ENCODE measurements at regions not wholly inside any gene's neighbourhood (a gene's known extent, or its start where the extent isn't known, plus 50 kb on each side); places are given as distances from the start of the nearest gene placed in this dataset.

DNA sequence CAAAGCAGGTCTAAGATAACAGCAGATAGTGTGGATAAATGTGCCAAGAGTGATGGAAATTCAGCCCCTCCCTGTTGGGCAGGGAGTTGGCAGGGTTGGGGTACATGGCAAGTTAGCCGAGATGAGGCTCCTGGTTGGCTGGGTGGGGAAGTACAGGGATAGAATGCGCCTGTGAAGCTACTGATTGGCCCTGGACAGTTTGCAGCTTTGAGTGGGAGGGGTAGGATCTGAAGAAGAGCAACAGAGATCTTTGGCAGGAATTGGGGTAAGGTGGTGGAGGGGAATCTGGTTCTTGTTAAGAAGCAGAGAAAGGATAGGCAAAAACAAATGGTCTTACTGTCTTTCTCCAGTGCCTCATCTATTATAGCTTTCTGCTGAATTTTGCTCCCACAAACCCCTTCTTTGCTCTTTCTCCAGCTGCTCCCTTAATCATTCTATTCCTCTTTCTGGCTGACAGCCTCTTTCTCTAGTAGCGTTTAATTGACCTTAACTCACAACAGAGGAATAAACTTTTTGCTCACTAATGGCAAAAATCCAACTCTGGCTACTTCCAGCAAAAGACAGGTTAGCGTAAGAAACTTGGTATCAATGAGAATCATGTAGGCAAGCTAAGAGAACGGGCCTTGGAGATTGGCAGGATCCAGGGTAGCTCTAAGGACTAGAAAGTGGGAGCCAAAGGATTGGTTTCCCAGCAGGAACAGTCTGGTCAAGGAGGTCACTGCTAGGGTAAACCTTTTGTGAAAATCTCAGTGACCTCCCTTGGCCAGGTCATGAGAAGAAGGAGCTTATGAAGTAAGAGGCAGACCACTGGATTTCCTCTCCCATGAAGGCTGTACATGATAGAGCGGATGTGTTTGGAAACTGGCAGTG is 86.3 kb upstream of the CARMIL1 start:
- Mint-ChIP-seq H3K27me3 (peaks cover 18% of the 10 kb centered on the region), H3K36me3 (ENCODE audit: low read depth) (no peaks in the 10 kb centered on the region), H3K27ac (no peak overlapping the region), H3K4me3 (no peak overlapping the region), H3K9me3 (no peaks in the 10 kb centered on the region), H3K4me1 (ENCODE audit: low read depth) (peaks cover 2% of the 10 kb centered on the region)
- POLR2A ChIA-PET: no interaction called here
- DNase-seq (no peak), ATAC-seq (no peak)
- intact Hi-C loops (cut with micrococcal nuclease): no loop called here
- CTCF ChIA-PET: interaction anchor here (1.2 to 2.2 kb wide), 2 partner anchors 10 to 30 kb away, joined by 3 to 6 read pairs; no protein-coding TSS in a partner anchor
- TF ChIP-seq, protein P1, sequence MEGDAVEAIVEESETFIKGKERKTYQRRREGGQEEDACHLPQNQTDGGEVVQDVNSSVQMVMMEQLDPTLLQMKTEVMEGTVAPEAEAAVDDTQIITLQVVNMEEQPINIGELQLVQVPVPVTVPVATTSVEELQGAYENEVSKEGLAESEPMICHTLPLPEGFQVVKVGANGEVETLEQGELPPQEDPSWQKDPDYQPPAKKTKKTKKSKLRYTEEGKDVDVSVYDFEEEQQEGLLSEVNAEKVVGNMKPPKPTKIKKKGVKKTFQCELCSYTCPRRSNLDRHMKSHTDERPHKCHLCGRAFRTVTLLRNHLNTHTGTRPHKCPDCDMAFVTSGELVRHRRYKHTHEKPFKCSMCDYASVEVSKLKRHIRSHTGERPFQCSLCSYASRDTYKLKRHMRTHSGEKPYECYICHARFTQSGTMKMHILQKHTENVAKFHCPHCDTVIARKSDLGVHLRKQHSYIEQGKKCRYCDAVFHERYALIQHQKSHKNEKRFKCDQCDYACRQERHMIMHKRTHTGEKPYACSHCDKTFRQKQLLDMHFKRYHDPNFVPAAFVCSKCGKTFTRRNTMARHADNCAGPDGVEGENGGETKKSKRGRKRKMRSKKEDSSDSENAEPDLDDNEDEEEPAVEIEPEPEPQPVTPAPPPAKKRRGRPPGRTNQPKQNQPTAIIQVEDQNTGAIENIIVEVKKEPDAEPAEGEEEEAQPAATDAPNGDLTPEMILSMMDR (IDR thresholded peaks at IDR 0.05): no peak

DNA sequence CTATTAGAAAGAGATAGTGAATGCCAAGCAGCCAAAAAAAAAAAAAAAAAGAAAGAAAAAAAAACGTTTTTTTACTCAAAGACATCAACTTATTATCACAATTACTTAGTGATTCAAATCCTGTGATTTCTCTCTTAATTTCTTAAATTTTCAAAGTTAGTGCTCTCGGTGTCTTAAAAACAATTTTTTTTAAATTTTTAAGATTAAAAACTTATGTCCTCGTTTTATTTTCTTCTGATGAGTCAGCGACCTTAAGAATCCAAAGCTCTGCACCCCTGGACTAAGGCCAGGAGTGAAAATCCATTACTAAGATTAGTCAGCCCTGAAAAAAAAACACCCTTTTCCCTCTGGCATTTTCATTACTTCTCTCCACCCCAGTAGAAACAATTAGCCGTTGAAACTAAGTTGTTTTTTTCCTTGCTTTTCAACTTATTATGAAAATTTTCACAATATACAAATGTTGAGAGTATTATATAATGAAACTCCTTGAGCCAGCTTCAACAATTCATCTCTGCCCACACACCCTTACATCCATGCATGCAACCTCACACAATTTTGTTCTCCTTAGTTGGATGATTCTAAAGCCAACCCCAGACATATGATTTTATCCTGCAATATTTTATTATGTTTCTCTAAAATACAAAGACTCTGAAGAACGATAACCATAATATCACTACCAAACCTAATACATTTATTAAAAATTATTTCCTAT is 85.6 kb upstream of the CARMIL1 start:
- Mint-ChIP-seq H3K27me3 (peaks cover 12% of the 10 kb centered on the region), H3K4me3 (no peak overlapping the region), H3K36me3 (ENCODE audit: low read depth) (no peaks in the 10 kb centered on the region), H3K4me1 (ENCODE audit: low read depth) (peaks cover 2% of the 10 kb centered on the region), H3K27ac (no peak overlapping the region), H3K9me3 (no peaks in the 10 kb centered on the region)
- CTCF ChIA-PET: interaction anchor here (1.2 to 2.2 kb wide), 3 partner anchors 8 to 29 kb away, joined by 3 to 6 read pairs (median 4); no protein-coding TSS in a partner anchor
- ATAC-seq (no peak), DNase-seq (no peak)
- intact Hi-C loops (cut with micrococcal nuclease): no loop called here
- TF ChIP-seq, protein P1 (IDR thresholded peaks at IDR 0.05): no peak
- POLR2A ChIA-PET: no interaction called here

DNA sequence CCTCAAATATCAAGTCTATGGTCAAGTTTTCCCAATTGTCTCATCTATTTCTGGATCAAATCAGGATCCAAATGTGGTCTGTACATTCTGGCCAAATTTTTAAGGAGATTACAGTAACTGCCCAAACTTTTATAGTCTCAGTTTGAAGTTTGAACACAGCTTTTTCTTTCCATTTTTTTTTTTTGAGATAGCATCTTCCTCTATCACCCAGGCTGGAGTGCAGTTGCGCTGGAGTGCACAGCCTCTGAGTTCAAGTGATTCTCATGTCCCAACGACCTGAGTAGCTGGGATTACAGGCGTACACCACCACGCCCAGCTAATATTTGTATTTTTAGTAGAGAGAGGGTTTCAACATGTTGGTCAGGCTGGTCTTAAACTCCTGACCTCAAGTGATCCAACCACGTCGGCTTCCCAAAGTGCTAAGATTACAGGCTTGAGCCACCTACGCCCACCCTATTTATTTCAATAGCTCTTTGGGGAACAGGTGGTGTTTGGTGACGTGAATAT is 84.9 kb upstream of the CARMIL1 start:
- DNase-seq: no peak
- ChIA-PET CTCF (interaction anchor here (1.3 to 2.2 kb wide), 2 partner anchors 9 to 29 kb away, joined by 4 to 6 read pairs; no protein-coding TSS in a partner anchor), POLR2A (no interaction called here)
- H3K27ac Mint-ChIP-seq: no peak overlapping the region
- H3K27me3 Mint-ChIP-seq: peaks cover 11% of the 10 kb centered on the region
- no peaks in the 10 kb centered on the region for H3K36me3 Mint-ChIP-seq (ENCODE audit: low read depth)
- H3K4me3 Mint-ChIP-seq: no peak overlapping the region
- peaks cover 2% of the 10 kb centered on the region for H3K4me1 Mint-ChIP-seq (ENCODE audit: low read depth)
- H3K9me3 Mint-ChIP-seq: no peaks in the 10 kb centered on the region
- TF ChIP-seq, protein P1 (IDR thresholded peaks at IDR 0.05): no peak
- intact Hi-C loops (cut with micrococcal nuclease): no loop called here
- ATAC-seq: no peak

DNA sequence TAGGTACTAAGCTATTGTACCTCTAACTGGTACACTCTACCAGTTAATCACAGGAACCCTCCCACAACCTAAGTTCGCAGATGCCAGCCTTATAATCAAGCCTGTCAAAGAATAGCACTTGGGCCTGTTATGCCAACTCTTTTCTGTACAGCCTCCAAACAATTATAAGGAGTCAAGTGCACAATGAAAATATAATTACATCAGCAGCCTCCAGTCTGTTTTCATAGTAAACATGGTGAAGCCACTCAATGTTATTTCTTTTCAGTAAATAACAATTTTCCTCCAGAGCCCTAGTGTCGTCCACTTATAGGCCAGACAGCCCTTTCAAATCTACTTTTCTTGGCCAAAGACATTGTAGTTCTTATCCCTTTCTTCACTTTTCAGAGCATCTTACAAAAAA is 82.7 kb upstream of the CARMIL1 start:
- TF ChIP-seq, protein P1 (IDR thresholded peaks at IDR 0.05): no peak
- ChIA-PET CTCF (no interaction called here), POLR2A (no interaction called here)
- H3K4me1 Mint-ChIP-seq (ENCODE audit: low read depth): peaks cover 2% of the 10 kb centered on the region
- H3K27me3 Mint-ChIP-seq: peaks cover 7% of the 10 kb centered on the region
- no peak for ATAC-seq
- H3K36me3 Mint-ChIP-seq (ENCODE audit: low read depth): no peaks in the 10 kb centered on the region
- intact Hi-C loops (cut with micrococcal nuclease): no loop called here
- H3K4me3 Mint-ChIP-seq: no peak overlapping the region
- no peak for DNase-seq
- no peak overlapping the region for H3K27ac Mint-ChIP-seq
- no peaks in the 10 kb centered on the region for H3K9me3 Mint-ChIP-seq

DNA sequence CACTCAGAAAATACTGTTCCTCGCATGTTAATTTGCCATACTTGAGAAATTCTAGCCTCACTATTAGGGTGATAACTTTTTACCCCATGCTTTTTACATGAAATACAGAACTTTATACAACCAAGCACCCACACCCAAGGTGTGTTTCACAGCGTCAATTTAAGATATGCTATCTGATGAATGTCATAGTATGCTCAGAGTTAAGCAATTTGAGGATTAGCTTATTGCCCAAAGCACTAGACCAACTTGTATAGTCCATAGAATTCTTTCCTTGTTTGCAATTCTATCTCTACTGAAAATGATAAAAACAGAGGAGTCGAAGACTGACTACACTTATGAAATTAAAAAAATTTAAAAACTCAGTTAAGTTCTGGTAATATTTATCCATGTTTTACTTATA is 82.1 kb upstream of the CARMIL1 start:
- Mint-ChIP-seq H3K27ac (no peak overlapping the region), H3K4me1 (ENCODE audit: low read depth) (peaks cover 2% of the 10 kb centered on the region), H3K27me3 (peaks cover 7% of the 10 kb centered on the region), H3K4me3 (no peak overlapping the region), H3K9me3 (no peaks in the 10 kb centered on the region), H3K36me3 (ENCODE audit: low read depth) (no peaks in the 10 kb centered on the region)
- DNase-seq (no peak), ATAC-seq (no peak)
- intact Hi-C loops (cut with micrococcal nuclease): no loop called here
- ChIA-PET POLR2A (no interaction called here), CTCF (no interaction called here)
- TF ChIP-seq, protein P1 (IDR thresholded peaks at IDR 0.05): no peak

Measured in activated CD8-positive, alpha-beta T cell treated with anti-CD3 and anti-CD28 coated beads for 36 hours (primary cell).